Left ventricle myocardium superior (tissue), 1 donor: ENCODE measurements at regions not wholly inside any gene's neighbourhood (a gene's known extent, or its start where the extent isn't known, plus 50 kb on each side); places are given as distances from the start of the nearest gene placed in this dataset.

Experiments
- ATAC-seq: fragments of 200-7000 bp; cut with Tn5 transposase; one replicate; pipeline ENCODE4 v1.9.1; 2020; ENCODE audit warnings: mild to moderate bottlenecking, moderate library complexity
- DNase-seq: peaks from one replicate; pipeline ENCODE4 v3.0.0-alpha.2; 2020
- intact Hi-C: fragments of 100-400 bp; cut with micrococcal nuclease; formaldehyde crosslinking; loops from one replicate; pipeline ENCODE4 v1.11.0; 2022
- donor health status: DM: no; HTN: yes; CAD: no; lungs with severe emphysema.

DNA sequence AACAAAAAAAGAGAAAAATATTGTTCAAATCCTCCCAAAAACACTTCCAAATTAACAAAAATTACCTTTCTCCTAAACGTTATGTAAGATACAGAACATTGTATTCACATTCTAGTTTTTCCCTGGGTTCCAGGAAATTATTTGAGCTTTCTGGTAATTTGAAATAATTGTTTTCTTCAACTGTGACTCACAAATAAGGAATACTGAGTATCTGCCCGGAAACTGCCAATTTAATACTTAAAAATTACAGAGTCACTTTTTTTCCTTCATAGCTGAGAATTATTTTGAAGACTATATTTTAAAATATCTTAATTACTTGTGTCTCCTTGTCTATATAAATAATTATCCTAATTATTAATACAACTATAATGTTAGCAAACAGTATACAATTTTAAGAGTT, 709.0 kb upstream of the ARGLU1 start:
- intact Hi-C loops: no loop called here
- DNase-seq (no peak), ATAC-seq (no peak)

DNA sequence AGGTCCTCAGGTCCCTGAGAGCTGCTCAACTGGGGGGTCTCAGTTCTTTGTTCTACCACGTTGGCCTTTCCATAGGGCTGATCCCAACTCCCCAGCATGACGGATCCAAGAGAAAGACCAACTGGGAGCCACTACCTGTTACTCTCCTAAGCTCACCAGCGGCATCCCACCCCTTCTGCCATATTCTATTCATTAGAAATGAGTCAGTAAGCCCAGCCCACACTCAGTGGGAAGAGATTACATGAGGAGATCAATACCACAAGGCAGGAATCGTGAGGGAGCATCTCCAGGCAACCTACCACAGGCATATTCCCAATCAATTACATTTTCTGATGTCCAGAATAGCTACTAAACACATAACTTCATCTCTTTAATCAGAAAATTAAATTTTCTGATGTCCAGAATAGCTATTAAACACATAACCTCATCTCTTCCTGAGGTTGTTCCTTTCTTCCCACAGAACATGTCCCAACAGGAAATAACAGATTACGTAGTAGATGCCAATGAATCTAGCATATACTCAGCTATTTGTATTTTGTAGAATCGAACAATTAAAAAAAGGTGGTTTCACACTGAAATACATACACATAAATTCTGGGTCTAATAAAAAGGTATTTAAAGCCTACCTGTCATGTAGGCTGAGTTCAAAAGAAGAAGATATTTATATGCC, 708.1 kb upstream of the ARGLU1 start:
- ATAC-seq: no peak
- intact Hi-C loops: no loop called here
- no peak for DNase-seq

DNA sequence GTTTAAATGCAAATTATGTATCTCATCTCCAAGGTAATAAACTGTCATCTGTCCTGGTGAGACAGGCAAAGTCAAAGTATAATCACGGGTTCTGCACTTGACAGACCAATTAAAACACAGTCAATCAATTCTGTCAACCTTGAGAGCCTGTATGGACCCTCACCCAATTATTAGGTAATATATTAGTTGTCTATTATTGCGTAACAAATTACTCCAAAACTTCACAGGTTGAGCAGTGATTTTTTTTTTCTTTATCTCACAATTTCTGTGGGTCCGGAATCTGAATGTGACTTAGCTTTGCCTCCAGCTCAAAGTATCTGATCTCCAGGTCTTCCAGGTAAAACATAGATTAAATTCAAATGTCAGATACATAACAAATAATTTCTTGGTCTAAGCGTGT, 707.4 kb upstream of the ARGLU1 start:
- no peak for DNase-seq
- intact Hi-C loops: no loop called here

DNA sequence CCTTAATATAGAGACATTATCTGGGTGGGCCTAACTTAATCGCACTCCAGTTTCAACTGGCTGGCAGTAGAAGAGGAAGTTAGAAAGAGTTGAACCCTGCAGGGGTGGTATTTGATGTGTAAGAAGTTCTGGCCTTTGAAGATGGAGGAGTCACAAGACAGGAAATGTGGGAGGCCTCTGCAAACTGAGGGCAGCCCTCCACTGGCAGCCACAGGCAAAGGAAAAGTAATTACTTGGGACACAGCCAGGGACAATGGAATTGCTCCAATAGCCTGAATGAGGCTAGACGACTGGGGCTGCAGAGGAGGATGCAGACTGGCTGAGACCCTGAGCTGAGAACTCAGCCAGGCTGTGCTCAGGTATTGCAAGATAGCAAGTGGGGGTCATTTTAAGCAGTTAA, 703.3 kb upstream of the ARGLU1 start:
- intact Hi-C loops: no loop called here
- DNase-seq: no peak
- ATAC-seq: no peak

More for the DNA sequence above, 707.4 kb upstream of the ARGLU1 start:
- ATAC-seq: no peak

DNA sequence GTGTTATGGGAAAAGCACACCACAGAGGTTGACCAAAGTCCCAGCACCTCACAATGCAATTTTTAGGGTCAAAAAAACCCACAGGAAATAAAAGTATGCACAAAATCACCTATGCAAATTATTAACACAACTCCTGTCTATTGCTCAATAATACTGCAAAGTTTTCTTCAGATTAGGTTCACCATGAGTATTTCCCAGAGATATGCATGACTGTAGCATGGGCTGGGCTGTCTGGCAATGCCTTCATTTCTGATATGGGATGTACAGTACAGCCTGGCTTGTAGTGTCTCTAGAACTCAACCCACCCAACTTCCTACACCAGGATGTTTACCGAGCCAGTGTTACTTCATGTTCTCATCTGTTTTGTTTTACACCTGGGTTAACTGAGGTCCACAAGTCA, 698.7 kb upstream of the ARGLU1 start:
- no peak for DNase-seq

GRCh38 chr13:107258599-107259187, 690.8 kb upstream of the ARGLU1 start:
- intact Hi-C loops: no loop called here
- no peak for DNase-seq
- ATAC-seq: no peak

More for the DNA sequence above, 698.7 kb upstream of the ARGLU1 start:
- ATAC-seq: no peak
- intact Hi-C loops: no loop called here

DNA sequence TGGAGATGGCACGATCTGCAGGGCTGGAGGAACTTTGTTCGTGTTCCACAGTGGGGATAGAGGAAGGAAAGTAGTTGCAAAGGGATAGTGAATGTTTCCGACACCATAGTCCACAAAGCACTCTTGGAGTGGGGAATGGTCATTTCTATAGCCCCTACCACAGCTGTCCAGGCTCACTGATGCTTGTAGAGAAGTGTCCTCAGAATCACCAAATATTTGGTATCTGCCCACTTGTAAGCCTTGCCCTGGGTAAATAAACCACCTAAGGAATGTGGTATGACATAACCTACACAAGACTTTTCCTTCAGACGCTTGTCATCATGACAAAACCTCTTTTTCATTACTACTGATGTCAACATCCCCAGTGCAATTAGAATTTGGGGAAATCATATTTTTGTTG, 686.5 kb upstream of the ARGLU1 start:
- intact Hi-C loops: no loop called here
- ATAC-seq (no peak), DNase-seq (no peak)

DNA sequence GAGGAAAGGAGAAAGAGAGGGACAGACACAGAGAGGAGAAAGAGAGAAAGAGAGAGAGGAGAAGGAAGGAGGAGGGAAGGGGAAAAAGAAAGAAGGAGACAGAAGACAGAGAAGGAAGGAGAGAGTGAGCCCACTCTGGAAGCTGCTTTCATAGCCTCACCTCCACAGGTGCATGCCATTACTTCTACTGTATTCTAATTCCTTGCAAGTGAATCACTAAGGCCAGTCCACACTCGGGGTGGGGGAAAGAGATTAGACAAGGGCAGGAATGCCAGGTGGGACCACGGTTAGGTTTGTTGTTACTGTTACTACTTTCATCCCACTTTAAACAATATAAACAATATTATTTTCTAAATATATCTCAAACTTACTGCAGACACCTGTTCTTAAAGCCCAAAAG, 684.5 kb upstream of the ARGLU1 start:
- ATAC-seq: no peak
- intact Hi-C loops: no loop called here

GRCh38 chr13:107252021-107252420, 684.1 kb upstream of the ARGLU1 start:
- no peak for DNase-seq
- intact Hi-C loops: no loop called here
- ATAC-seq: no peak

More for the DNA sequence above, 684.5 kb upstream of the ARGLU1 start:
- no peak for DNase-seq

DNA sequence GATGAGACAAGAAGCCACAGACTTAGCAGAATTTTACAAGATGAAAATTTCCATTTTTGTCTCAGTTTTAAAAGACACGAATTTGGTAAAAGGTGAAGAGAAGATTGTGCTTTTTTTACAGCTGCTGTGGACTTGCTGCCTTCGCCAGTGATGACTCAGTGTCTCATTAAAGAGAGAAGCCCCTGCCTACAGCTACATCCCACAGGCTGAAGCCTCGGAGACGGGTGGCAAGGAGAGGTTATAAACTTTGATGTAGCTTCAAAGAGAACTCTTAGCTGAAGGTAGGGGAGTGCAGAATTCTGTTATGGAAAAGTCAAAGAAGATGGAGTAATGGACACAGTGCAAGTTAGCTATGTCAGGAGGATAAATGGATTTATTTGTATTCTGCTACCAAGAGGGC, 683.4 kb upstream of the ARGLU1 start:
- ATAC-seq (no peak), DNase-seq (no peak)
- intact Hi-C loops: no loop called here

DNA sequence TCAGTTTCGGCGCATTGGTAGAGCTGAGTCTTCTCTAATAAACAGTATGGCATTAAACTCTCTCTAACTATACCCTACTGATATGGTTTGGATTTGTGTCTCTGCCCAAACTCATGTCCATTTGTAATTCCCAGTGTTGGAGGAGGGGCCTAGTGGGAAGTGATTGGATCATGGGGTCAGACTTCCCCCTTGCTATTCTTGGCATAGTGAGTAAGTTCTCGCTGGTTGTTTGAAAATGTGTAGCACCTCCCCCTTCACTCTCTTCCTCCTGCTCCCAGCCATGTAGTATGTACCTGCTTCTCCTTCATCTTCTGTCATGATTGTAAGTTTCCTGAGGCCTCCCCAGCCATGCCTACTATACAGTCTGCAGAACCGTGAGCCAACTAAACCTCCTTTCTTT, 682.7 kb upstream of the ARGLU1 start:
- intact Hi-C loops: no loop called here
- ATAC-seq (no peak), DNase-seq (no peak)

GRCh38 chr13:107244241-107244640, 676.3 kb upstream of the ARGLU1 start:
- DNase-seq: no peak
- intact Hi-C loops: no loop called here
- no peak for ATAC-seq

DNA sequence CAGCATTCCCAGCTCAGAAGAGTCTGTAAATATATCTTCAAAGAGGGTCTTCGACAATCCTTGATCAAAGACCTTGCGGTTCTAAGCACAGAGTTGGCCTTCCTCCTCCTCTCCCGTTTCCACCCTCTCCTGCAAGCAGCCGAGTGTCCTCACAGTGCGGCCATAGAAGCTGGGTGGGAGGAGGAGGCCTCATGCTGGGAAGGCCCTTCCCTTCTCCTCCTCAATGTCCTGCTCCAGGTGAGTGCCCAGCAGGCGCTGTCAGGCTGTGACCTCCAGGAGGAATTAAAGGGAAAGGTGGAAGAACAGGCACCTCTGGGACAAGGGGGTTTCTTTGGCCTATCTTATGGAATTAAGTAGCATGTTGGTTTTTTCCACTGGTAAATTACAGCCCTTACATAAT, 674.2 kb upstream of the ARGLU1 start:
- ATAC-seq (no peak), DNase-seq (no peak)
- intact Hi-C loops: no loop called here

DNA sequence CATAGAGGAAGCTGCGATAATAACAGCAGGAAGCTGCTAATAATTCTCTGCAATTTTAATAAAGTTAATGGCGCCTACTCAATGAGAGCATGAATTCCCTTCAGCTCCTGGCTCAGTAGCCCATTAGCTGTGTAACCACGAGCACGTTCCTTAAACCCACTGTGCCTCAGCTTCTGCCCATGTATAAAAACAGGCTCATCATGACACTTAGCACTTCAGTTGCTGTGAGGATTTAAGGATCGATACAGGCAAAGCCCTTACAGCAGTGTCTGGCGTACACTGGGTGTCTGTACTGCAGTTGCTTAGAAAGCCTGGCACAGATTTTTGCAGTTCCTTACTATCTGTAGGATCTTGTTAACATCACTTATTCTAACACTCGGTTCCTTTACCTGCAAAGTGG, 673.4 kb upstream of the ARGLU1 start:
- ATAC-seq (no peak), DNase-seq (no peak)
- intact Hi-C loops: no loop called here

GRCh38 chr13:107239213-107239612, 671.3 kb upstream of the ARGLU1 start:
- ATAC-seq: no peak
- intact Hi-C loops: no loop called here

GRCh38 chr13:107238262-107238981, 670.5 kb upstream of the ARGLU1 start:
- no peak for ATAC-seq

More at GRCh38 chr13:107239213-107239612, 671.3 kb upstream of the ARGLU1 start:
- no peak for DNase-seq

DNA sequence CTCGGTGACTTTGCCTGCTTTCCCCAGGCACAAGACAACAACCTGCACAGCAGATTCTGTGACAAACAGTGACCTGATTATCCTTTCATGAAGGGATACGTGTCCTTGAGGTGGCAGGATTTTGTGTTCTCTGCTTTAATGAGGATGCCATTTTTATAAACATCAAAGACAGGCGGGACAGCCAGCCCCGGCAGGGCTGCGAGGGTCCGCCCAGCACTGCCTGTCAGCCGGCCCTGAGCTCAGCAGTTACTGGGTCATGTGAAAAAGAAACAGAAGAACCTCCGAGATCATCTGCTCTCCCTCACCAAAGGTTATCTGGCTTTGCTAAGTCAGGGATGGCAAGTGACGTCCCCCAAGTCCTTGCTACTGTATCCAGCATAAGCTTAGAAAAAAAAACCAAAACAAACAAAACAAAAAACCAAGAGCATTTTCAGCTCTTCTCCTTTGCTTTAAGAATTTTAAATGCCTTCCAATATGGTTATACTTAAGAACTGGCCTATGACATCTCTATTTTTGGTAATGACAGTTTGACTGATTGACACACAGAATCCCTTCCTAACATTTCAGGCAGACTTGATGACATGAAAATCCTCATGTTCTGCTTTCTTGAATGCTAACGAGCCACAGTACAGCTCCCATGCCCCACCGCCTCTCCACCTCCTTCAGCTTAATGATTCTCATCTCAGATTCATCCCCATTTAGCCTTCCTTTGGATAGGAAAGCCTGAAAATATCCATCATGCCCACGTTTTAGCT, 666.6 kb upstream of the ARGLU1 start:
- DNase-seq (no peak), ATAC-seq (no peak)
- intact Hi-C loops: no loop called here

More at GRCh38 chr13:107238262-107238981, 670.5 kb upstream of the ARGLU1 start:
- DNase-seq: no peak
- intact Hi-C loops: no loop called here

DNA sequence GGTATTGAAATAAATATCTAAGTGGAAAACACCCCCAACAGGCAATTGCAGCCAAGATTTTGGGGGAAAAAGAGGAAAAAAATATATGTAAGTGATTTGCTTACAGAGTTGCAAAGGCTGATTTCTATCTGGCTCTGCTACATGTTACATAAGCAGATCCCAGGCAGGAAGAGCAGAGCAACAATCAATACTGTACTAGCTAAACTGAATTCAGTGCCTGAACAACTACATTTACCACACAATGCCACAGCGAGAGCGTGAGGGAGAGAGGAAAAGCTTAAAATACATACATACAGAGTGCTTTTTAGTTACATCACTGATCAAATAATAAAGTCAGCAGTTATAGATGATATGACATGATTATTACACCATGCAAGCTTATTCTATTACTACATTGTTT, 665.6 kb upstream of the ARGLU1 start:
- no peak for ATAC-seq
- intact Hi-C loops: no loop called here
- DNase-seq: no peak

GRCh38 chr13:107231944-107232343, 664.0 kb upstream of the ARGLU1 start:
- no peak for DNase-seq
- no peak for ATAC-seq
- intact Hi-C loops: no loop called here

GRCh38 chr13:107223867-107224266, 655.9 kb upstream of the ARGLU1 start:
- intact Hi-C loops: no loop called here
- DNase-seq: no peak
- no peak for ATAC-seq
